OCI-LY1 (cell line): ENCODE measurements at regions not wholly inside any gene's neighbourhood (a gene's known extent, or its start where the extent isn't known, plus 50 kb on each side); places are given as distances from the start of the nearest gene placed in this dataset.

Source experiments
- CTCF ChIP-seq: fragments of 200-600 bp; sonication (generic), shearing (Covaris generic); IDR thresholded peaks from 2 replicates; pipeline ENCODE4 v1.5.1; 2017; ENCODE audit warnings: mild to moderate bottlenecking, antibody characterized with exemption, low read length, moderate library complexity, mixed read lengths
- EZH2 ChIP-seq: fragments of 200-600 bp; sonication (generic), shearing (Covaris generic); IDR thresholded peaks from 2 replicates; pipeline ENCODE4 v1.8.0; 2017; ENCODE audit warnings: borderline replicate concordance, mixed run types, mild to moderate bottlenecking, antibody characterized with exemption, low read length, moderate library complexity, mixed read lengths

- TF ChIP-seq CTCF (no peak), EZH2 (no peak)
Measured at GRCh38 chr4:175424111-175424510, 388.0 kb downstream of the GPM6A start.
